ENCODE measurements at regions not wholly inside any gene's neighbourhood (a gene's known extent, or its start where the extent isn't known, plus 50 kb on each side); places are given as distances from the start of the nearest gene placed in this dataset.

DNA sequence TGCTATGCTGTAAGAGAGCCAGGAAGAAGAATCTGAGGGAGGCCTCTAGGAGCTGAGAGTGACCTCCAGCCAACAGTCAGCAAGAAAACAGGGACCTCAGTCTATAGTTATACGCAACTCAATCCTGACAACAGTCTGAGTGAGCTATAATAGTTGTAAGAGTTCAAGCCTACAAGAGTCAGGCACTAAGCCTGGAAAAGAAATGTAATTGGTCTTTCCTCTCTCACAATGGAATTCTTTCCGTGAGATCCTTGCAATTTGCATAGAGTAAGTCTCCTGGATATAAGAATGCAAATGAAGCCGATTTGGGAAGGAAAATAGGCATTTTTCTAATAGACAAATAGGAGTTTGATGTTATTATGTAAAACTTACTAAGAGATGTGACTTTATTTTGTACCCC lies 1332.6 kb upstream of the CELF4 start:
- no peak for DNase-seq (ENCODE audit: low read depth)

DNA sequence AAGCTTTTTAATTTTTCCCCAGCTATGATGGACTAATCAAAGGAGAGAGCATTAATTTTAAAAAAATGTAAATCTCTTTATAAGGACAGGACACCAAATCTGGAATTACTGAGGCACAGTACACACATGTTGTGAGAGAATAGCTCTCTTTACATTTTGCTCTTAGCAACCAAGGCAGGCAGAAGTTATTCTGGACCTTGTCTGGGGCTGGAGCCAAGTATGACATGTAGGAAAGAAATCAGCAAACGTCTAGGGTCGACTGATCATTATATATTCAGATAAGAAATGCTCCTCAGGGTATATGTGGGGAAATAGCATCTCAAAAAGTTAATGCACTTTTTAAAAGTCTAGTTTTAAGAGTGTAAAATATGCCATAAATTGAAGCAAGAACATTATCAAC lies 1330.0 kb upstream of the CELF4 start:
- no peak for DNase-seq (ENCODE audit: low read depth)

DNA sequence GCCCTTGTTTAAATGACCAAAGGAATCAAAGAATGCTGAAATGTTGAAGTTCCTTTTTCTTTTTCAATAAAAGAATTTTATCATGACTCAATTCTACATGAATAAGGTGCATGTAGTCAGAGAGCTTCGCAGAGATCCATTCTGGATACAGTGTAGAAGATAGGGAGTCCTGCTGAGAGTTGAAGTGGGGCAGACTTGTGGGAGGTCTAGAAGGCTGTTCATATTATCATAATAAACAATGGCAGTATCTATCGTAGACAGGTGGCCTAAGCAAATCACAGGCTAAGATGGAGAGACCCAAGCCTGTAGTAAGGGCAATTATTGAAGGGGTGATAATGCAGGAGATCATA lies 1322.0 kb upstream of the CELF4 start:
- DNase-seq (ENCODE audit: low read depth) = no peak

DNA sequence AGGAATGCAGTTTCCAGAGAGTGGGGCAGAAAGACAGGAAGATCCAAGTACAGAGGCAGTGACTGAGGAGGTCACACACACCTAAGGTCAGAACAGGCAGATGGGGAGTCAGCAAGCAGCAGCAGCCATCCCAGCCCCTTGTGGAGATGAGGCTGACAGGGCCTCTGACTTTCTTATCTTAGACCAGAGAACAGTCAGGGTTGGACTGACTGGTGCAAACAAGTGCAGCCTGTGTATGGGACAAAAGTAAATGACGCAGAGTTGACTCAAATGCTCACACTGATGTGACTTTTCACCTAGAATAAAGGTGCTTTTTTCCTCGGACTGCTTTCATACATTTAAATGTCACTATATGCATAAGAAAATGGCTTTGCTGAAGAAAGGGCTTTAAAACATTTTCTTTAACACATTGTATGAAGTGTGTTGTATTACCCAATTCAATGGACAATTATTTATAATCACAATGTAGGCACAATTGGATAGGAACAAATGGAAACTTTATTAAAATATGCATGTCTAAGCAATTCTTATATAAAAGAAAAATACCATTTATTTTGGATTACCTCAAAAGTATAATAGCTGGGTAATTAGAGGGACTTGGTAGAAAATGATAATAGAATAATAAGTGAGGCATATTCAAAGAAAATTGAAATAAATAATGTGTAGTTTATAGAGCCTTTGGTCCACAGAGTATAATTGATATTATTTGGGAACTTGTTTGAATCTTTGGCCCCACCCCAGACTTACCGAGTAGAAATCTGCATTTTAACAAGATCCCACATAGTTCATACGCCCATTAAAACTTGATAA lies 1321.5 kb upstream of the CELF4 start:
- no peak for DNase-seq (ENCODE audit: low read depth)

DNA sequence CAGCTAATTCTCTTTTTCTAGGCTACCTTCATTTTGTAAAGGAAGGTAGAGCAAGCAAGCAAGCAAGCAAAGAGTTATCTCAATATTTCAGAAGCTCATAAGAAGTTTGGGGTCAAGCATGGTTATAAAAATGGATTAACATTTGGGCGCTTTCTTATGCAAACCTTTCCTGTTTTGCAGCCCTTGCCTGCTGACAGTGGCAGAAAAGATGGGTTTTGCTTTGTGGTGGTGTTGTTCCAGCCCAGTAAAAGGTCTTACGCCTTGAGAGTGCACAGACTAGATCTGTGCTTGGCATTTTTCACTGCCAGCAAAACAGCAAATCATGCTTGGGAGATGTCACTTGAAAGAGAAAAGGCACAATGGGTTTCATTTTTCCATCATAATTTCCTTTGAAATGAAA lies 1320.6 kb upstream of the CELF4 start:
- DNase-seq (ENCODE audit: low read depth) = no peak

DNA sequence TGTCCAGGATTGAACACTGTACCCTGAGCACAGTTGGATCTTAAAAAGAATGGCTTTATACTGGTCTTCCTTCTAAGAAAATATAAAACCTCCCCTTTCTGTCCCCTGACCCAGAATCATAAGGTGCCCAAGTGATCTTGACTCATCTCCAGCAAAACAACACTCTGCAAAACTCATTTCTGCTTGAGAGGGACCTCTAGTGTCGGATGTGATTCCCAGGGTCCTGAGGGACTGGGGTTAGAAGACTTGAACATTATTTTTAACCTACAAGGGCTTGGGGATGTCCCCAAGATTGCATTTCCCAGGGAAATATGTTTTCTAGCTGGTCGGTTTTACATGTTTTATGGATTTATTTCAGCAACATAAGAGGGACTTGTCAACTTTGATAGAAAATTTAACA lies 1318.5 kb upstream of the CELF4 start:
- no peak for DNase-seq (ENCODE audit: low read depth)

DNA sequence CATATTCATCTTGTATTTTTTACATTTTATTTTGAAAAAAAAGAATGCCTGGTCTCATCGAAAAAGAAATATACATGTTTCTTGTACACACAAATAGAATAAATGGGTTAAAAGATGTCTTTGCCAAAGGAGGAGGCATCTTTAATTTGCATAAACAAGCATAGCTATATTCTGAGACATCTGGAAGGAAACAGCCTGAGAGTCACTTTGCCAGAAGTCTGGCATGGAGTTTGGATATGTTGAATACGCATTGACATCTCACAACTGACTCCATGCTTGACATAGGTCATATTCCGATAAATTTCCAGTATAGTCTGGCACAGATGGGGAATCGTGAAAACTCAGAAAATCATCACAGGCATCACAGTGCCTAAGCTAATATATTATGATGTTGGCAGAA lies 1317.5 kb upstream of the CELF4 start:
- no peak for DNase-seq (ENCODE audit: low read depth)

DNA sequence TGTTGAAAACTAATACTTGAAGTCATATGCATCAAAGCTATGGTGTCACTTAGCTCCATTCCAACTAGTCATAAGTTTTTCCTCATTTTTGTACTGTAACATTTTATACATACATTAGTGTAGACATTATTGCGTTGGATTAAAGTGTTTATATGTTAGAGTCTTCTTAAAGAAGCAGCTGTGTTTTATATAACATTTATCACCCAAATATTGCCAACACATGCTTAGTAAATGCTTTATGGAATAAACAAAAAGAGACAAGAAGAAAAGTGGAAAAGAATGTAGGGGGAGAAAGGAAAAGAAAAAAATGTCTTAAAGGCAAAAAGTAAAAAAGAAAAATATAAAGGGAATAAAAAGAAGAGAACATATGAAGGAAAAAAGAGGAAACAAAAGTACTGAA lies 1314.3 kb upstream of the CELF4 start:
- DNase-seq (ENCODE audit: low read depth) = no peak

DNA sequence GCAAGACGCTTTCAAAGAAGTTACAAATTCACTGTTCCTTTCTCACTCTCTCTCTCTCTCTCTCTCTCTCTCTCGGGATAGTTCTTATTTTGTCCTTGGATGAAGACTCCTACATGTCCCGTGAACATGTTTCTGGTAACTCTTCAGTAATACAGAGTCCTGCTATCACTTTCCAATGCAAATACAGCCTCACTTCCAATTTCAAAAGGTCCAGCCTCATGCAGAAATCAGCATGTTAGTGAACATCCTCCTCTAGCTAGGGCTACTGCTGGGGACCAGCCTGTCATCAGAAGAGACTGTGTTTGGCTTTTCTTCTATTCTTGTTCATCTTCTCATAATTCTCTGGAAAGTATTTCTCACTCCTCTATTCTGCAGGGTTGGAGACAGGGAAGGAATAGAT lies 1306.7 kb upstream of the CELF4 start:
- no peak for DNase-seq (ENCODE audit: low read depth)

DNA sequence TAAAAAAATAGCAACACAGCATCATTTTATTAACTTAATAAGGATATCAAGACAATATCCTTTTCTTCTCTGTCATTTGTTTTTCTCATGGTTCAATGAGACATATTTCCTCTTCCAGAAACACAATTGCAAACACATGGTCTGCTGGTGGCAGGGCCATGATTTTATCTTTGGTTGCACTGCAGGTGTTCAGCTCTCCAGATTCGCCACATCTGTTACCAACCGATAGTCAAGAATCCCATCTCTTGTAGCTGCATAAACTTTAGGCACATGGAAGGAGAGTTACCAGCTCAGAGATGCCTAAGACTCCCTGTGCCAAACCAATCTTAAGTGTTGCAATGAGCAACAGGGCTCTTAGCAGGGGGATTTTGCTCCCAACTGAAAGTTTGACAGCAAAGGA lies 1303.2 kb upstream of the CELF4 start:
- no peak for DNase-seq (ENCODE audit: low read depth)

DNA sequence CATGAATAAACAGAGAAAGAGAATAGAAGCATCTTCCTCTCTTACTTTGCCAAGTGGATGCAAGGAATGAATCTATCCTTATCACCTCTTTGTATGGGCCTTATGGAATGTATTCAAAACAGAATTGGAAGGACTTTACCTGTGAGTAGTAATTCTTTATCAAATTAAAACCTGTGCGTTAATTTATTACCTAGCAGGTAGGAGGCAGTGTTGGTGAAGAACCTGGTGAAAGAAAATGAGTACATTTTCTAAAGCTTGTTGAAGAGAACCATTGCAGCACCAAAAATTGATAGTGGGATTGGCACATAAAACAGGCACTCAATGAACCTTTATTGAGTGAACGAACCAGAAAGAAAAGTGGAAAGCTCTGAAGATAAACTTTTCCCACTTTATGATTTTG lies 1302.1 kb upstream of the CELF4 start:
- no peak for DNase-seq (ENCODE audit: low read depth)

DNA sequence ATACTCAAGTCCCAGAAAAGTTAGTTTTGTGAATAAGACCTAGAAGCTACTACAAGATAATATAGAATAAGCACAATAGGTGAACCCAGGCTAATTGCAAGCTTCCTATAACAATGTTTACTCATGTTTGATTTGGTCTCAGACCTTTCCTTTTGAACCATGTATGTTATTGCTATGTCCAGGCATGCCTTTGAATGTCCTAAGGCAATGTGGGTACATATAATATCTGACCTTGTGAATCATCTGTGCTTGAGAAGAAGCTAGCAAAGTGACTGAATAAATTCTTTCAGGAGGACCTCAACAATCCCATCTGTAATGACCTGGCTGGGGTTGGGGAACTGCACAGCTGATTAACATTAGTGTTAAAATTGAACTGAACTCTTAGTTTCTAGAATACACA lies 1285.9 kb upstream of the CELF4 start:
- no peak for DNase-seq (ENCODE audit: low read depth)

DNA sequence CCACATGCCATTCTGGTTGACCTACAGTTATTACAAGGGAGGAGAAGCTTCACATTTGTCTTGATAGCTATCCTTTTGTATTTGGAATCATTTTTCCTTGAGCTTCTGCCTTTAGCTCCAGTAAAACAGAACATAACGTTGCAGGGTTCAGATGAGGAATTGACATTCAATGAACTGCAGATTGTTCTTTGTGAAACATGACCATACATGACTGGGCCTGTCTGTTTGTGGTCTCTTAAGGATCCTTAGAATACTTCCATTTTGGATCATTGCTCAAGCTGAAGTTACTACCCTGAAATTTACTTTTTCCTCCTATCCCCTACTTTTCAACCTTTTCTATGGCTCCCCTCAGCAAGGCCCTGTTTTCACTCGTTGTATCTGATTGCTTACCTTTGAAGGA lies 1281.7 kb upstream of the CELF4 start:
- no peak for DNase-seq (ENCODE audit: low read depth)

DNA sequence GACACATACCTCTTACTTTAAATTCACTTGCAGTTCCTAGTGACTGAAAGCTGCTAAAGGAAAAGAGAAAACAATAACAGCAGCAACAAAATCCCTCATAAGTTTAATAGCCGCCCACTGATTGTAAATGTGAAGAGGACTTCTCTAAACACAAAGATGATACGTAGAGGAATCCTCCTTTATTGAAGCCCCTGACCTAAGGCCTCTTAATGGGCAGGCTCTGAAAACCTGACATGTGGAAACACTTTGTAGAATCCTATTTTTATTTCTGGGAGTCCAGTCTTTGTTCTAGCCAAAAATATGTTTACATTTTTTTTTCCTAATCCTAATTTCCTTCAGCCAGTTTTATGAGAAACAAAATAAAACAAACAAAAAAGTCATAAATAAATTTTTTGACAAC lies 1277.7 kb upstream of the CELF4 start:
- no peak for DNase-seq (ENCODE audit: low read depth)

DNA sequence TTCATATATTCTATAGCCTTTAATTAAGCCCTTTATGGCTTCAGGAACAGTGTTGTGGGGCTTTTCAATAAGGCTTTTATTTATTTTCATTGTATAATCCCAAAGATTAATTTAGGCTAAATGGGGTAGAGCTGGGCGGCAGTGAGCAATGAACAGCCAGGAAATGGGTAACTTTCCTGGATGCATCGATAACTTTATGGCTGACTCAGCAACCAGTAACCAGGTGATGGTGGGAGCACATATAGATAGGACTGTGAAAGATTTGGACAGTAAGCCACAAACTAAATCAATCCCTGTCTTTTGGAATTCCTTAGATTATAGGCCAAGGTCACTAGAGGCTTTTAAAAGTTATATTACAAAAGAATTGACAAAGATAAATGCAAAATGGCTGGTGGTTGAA lies 1260.6 kb upstream of the CELF4 start:
- DNase-seq (ENCODE audit: low read depth) = no peak

DNA sequence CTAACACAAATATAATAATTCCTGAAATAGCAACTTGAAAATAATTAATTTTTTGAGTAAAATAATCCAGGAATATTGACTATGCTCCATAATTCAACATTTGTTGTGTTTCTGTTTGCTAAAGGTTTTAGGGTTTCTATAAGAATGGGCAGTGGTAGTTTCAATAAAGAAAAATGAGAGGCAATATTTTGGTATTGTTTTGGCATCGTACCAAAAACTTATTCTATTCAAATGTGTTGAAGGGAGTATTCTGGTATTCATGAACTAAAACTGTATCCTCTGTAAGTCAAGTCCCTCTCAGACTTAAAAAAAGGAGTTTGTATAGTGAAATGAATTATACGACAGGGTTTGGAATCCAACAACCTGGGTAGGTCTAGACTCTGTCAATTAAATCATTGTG lies 1245.6 kb upstream of the CELF4 start:
- no peak for DNase-seq (ENCODE audit: low read depth)

DNA sequence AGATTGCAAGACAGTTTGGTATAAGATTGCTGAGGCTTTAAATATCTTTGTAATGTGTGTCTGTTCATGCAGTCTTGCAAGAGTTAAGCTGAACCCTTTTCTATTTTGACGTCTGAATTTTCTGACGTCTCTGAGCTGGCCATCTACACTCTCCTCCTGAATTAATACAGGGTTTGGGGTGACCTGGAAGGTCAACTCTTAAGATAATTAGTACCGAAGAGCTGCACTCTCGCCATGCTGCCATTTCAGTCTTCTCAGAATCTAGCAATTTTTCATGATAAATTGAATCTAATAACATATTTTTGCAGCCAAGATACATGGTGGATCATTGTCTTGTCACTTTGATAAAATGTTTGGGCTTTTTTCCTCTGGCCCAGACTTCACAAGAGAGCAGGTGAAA lies 1245.2 kb upstream of the CELF4 start:
- no peak for DNase-seq (ENCODE audit: low read depth)

DNA sequence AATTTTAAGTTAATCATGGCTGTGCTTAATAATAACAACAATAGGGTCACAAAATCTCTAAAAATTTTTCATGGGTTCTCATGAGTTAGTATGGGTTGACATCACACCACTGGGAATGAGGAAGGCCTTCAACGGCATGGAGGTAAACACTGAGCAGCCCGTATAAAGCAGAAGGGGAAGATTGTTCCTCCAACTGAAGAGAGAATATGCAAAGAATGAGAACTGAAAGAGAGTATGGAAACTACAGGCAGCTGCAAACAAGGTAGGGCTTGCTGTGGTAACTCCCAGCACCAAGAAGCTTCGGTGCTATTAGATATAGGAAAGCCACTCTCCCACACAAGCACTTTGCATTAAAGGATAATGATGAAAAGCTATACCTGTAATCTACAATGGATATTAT lies 1242.3 kb upstream of the CELF4 start:
- DNase-seq (ENCODE audit: low read depth) = no peak

DNA sequence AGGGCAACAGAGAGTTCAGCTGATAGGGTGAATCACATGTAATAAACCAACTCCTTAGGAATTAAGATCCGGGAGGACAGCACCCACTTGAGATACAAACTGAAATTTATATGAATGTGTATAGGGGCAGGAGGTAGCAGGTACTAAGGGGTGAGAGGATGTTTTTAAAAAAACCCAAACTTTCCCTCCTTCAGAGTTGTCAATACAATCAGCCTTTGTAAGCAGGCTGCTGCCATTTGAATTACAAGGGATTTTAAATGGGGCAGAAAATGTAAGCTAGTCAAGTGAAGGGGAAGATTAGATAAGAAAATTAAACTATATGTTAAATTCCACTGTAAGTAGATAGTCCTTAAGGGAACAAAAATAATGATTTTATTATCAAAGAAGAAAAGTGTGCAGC lies 1239.7 kb upstream of the CELF4 start:
- no peak for DNase-seq (ENCODE audit: low read depth)

DNA sequence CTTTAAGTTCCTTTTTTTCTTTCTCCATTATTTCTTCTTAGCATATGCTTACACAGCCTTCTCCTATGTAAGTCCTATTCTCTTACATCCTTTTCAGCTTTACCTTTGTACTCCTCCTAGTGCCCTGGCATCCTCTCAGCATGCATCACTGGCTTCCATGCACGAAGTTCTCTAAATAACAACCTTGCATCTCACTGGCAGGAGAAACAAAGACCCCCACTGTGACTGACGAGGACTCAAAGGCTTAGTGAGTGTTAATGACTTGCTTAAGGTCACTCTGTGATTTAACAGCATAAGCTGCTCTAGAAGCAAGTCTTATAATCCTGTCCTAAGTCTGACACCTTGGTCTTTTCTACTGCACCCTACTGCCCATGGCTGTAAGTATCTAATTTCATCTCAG lies 1236.0 kb upstream of the CELF4 start:
- no peak for DNase-seq (ENCODE audit: low read depth)

DNA sequence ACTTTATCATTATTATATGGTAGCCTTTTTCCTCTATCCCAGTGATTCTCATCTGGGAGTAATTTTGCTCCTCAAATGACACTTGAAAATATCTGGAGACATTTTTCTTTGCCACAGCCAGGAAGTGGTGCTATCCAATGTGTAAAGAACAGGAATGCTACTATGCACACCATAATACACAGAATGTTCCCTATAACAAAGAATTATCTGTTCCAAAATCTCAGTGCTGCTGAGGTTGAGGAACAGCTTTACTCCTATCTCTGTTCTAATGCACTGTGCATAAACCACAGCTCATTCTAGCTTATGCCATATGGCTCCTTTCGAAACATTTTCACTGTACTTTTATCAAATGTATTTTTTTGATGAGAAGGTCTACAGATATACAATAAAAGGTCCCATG lies 1231.2 kb upstream of the CELF4 start:
- no peak for DNase-seq (ENCODE audit: low read depth)

DNA sequence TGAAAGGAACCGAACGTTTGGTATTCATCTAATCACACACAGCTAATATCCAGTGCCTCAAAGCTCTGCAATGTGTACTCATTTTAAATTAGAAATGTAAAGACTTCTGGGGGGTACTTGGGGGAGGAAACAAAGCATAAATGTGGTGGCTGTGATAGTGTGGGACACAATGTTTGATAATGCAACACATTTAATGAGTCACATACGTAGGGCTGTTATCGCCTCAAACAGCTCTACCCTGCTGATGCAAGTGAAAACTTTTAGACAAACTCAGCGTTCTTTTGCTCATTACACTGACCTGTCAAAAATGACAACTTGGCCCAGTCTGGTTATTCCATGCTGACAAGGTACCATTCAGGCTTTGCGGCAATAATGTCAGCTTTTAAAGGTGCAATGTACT lies 1227.1 kb upstream of the CELF4 start:
- DNase-seq (ENCODE audit: low read depth) = no peak

DNA sequence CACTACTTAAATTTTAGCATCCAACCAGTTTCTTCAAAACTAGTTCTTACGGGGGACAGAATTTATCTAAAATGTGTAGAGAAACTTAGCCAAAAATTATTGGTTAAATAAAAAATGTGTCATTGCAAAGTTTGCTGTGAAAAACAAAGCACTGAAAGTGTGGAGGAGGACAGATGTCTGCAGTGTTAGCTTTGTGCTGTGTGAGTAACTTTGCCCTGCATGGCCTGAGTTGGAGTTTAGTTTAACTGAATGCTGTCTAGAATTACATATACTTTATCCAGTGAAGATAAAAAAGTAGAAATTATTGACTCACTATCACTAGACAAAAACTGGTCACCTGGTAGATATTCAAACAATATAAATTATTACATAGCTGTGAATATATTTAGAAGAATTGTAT lies 1225.2 kb upstream of the CELF4 start:
- DNase-seq (ENCODE audit: low read depth) = no peak

DNA sequence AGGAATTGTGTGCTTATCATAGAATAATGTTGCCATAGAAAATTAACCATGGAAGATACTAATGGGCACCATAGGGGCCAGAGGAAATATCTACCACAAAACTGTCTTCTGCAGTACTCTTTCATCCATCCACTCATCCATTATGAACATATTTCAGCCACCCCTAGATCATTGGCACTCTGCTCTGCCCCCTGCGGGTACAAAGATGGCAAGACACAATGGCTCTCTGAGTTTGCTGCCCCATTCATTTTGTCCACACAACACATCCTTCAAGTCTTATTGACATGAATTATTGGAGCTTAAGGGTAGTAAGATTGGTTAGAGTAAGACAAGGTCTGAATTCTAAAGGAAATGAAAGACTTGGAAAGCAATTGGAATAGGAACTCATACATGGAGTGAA lies 1224.7 kb upstream of the CELF4 start:
- DNase-seq (ENCODE audit: low read depth) = no peak

DNA sequence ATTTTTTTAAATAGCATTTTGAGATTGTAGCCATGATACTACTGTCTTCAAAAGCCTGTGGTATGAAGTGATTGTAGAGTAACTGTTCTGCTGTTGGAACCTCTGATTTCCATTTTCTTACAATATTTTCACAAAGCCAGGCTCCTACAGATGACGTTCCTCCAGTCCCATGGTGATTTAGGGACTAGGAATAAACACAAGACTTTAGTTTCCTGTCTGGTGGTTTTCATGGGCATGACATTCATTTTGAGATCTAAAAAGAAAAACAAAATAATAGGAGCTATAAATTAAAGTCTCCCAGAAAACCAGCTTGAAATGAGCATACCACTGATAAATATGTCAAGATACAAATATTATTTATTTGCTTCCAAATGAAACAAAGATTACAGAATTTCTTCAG lies 1223.5 kb upstream of the CELF4 start:
- no peak for DNase-seq (ENCODE audit: low read depth)

Measured in stimulated activated CD4-positive, alpha-beta T cell treated with anti-CD3 and anti-CD28 coated beads, Interleukin-2, amount 100 ng/mL, for 4 hours (primary cell).